ENCODE measurements at regions not wholly inside any gene's neighbourhood (a gene's known extent, or its start where the extent isn't known, plus 50 kb on each side); places are given as distances from the start of the nearest gene placed in this dataset.

GRCh38 chr9:14967450-14968321, 57.5 kb upstream of the FREM1 start:
- TF ChIP-seq CTCF (conservative IDR thresholded peaks at IDR 0.05; ENCODE audit: low read length) (no peak), EZH2phosphoT487 (IDR thresholded peaks at IDR 0.05; ENCODE audit: borderline replicate concordance, low read depth, low read length) (no peak)

Measured in OCI-LY7 (cell line).